GM19240 (cell line): ENCODE measurements at regions not wholly inside any gene's neighbourhood (a gene's known extent, or its start where the extent isn't known, plus 50 kb on each side); places are given as distances from the start of the nearest gene placed in this dataset.

Source experiments
- DNase-seq: peaks from one replicate; pipeline ENCODE4 v3.0.0; 2011; ENCODE audit warnings: low spot score; ENCODE audit not compliant: insufficient read length

GRCh38 chr1:109826930-109827349, 63.2 kb upstream of the EPS8L3 start:
- no peak for DNase-seq

- no peak for DNase-seq
Measured at GRCh38 chr1:109826446-109826845, 62.7 kb upstream of the EPS8L3 start.

GRCh38 chr1:109824349-109825115, 60.8 kb upstream of the EPS8L3 start:
- DNase-seq: no peak

- DNase-seq: no peak
Measured at GRCh38 chr1:109823543-109824348, 60.0 kb upstream of the EPS8L3 start.

GRCh38 chr1:109822749-109823542, 59.2 kb upstream of the EPS8L3 start:
- DNase-seq: no peak

- no peak for DNase-seq
Measured at GRCh38 chr1:109821831-109822745, 58.4 kb upstream of the EPS8L3 start.

- no peak for DNase-seq
Measured at GRCh38 chr1:109821221-109821669, 57.5 kb upstream of the EPS8L3 start.

GRCh38 chr1:109819906-109820305, 56.2 kb upstream of the EPS8L3 start:
- no peak for DNase-seq

- no peak for DNase-seq
Measured at GRCh38 chr1:109818988-109819764, 55.5 kb upstream of the EPS8L3 start.

GRCh38 chr1:109818271-109818987, 54.7 kb upstream of the EPS8L3 start:
- DNase-seq: no peak

- no peak for DNase-seq
Measured at GRCh38 chr1:109817881-109818270, 54.2 kb upstream of the EPS8L3 start.

- DNase-seq: no peak
Measured at GRCh38 chr1:109816975-109817535, 53.3 kb upstream of the EPS8L3 start.

- DNase-seq: peak; percentile 79
Measured at GRCh38 chr1:109816175-109816811, 52.6 kb upstream of the EPS8L3 start.

- no peak for DNase-seq
Measured at GRCh38 chr1:109815809-109816174, 52.1 kb upstream of the EPS8L3 start.

GRCh38 chr1:109814993-109815786, 51.5 kb upstream of the EPS8L3 start:
- no peak for DNase-seq

- DNase-seq: no peak
Measured at GRCh38 chr1:109814223-109814622, 50.5 kb upstream of the EPS8L3 start.
